Fibroblast of the aortic adventitia (primary cell): ENCODE measurements at regions not wholly inside any gene's neighbourhood (a gene's known extent, or its start where the extent isn't known, plus 50 kb on each side); places are given as distances from the start of the nearest gene placed in this dataset. TPM values are rescaled to one million over a fixed set of nuclear protein-coding genes. Genes with fewer than 3 reads are reported as not detected.

Experiments
- DNase-seq: peaks from one replicate; pipeline ENCODE4 v3.0.0-alpha.2; 2010; ENCODE audit warnings: low read depth
- H3K4me3 ChIP-seq: 2 replicates; pipeline ENCODE4 v1.5.1; 2011; ENCODE audit warnings: low read depth, mild to moderate bottlenecking, control low read depth, low read length, moderate library complexity
- small RNA-seq: library from RNA; depleted of rRNA; stranded (forward); fragments of <200 nt; gene quantifications from one replicate; pipeline ENCODE3, GENCODE V24; 2012
- TF ChIP-seq, protein P1 (sequence below): IDR thresholded peaks from 2 replicates; pipeline ENCODE4 v1.5.1; 2011; ENCODE audit warnings: mild to moderate bottlenecking, low read length, control low read depth, inconsistent platforms; ENCODE audit not compliant: insufficient read depth

DNA sequence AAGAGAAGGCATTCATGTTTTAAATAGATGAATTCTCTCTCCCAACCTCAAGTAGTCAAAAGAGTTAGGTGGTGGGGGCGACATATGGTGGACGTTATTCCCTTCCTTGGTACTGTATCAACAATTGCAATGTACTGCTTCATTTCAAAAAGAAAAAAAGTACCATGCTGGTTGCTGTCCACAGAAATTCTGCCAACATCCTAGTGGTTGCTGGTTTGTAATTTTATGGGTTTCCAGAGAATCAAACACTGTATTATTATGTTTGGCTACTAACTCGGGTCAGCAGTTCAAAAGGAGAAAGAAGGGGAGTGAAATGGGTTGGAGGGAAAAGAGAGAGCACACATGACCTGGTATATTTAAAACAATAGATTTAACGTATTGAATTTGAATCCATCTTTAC, 61.1 kb upstream of the KCNJ16 start:
- TF ChIP-seq, protein P1, sequence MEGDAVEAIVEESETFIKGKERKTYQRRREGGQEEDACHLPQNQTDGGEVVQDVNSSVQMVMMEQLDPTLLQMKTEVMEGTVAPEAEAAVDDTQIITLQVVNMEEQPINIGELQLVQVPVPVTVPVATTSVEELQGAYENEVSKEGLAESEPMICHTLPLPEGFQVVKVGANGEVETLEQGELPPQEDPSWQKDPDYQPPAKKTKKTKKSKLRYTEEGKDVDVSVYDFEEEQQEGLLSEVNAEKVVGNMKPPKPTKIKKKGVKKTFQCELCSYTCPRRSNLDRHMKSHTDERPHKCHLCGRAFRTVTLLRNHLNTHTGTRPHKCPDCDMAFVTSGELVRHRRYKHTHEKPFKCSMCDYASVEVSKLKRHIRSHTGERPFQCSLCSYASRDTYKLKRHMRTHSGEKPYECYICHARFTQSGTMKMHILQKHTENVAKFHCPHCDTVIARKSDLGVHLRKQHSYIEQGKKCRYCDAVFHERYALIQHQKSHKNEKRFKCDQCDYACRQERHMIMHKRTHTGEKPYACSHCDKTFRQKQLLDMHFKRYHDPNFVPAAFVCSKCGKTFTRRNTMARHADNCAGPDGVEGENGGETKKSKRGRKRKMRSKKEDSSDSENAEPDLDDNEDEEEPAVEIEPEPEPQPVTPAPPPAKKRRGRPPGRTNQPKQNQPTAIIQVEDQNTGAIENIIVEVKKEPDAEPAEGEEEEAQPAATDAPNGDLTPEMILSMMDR: no peak
- DNase-seq: peak; percentile 13
- no peak overlapping the region for H3K4me3 ChIP-seq

DNA sequence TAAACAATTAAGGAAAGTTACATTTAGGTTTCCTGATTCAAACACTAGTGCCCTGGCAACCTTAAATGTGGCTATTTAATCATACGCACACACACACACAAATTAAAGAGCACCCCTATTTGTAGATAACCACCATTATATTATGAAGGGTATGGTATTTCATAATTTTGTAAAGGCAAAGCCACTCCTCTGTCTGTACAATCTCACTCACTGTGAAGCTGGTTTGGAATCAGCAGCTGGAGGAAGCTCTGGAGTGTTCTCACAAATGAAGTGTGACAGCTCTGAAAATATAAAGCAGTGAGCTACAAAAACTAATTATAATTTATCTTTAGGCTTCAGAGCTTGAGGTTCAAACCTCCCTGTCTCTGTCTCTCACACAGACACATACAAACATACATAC, 57.9 kb upstream of the KCNJ16 start:
- DNase-seq: no peak
- TF ChIP-seq, protein P1: no peak
- H3K4me3 ChIP-seq: no peak overlapping the region

DNA sequence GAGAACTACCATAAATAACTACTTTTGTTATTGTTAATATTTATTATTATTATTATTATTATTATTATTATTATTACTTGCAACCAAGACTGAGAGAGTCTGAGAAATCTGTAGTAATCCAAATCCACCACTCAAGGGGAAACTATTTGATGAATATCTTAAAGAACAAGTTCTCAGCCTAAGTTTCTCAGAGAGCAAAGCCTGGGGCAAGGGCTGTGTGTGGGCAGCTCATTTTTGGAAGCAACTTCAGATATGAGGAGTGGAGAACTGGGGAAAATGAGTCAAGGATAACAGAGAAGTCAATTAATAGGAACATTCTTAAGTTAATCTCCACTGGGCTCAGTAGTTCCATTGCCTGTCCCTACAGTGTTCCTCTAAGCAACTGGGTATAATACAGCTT, 57.1 kb upstream of the KCNJ16 start:
- H3K4me3 ChIP-seq: no peak overlapping the region
- no peak for DNase-seq
- TF ChIP-seq, protein P1: no peak

DNA sequence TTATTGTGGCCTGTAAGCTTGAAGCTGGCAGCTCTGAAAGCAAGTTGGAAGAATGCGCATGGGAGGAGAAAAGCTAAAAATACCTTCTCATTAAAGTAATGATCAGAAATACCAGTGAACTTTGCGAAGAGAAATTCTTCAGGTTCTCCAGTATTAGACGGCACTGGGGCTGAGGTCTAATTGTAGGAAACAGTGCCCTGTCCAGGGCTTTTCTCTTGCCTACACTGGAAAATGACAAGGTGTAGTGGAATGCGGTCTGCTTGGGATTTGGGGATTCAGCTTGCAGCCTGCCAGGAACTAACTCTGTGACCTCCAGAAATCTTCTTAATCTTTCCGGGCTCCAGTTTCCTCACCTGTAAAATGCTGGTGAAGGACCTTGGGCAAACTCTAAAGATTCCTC, 53.3 kb upstream of the KCNJ16 start:
- peak; percentile 17 for DNase-seq
- TF ChIP-seq, protein P1: no peak
- H3K4me3 ChIP-seq: no peak overlapping the region

DNA sequence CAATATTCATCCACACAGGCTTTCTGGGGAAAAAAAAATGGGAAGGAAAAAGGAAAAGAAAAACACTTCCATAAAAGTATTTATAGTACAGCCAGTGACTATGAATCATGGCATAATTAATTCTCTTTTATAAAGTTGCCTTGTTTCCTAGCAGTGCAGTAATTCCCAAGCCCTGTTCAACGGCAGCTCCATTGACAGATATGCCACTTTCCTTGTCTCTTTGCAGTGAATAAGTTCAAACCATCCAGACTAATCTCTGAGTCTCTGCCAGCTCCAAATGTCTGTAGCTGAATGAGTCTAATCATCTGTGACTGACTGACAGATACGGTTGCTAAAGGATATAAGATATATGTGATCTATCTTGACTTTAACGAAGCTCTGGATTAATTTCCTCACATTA, 52.9 kb upstream of the KCNJ16 start:
- DNase-seq: peak; percentile 11
- TF ChIP-seq, protein P1: no peak

DNA sequence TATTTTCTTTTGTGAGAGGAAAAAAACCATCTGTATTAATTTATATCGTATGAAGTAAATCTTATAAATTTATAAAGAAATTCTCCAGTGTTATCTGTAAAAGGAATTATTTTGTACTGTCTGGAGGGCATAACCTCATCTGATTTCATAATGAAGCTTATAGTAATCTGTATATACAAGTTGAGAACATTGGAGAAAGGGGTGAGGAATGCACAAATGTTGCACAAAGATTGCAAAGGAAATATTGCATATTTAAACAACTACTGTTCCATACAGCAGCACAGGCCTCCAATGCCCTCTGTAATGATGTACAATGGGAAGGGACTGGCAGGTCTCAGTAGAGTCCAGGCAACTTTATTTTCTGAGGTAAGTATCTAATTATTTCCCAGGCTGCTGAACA, 50.8 kb upstream of the KCNJ16 start:
- TF ChIP-seq, protein P1: no peak
- no peak for DNase-seq
- no peak overlapping the region for H3K4me3 ChIP-seq

More for the DNA sequence above, 52.9 kb upstream of the KCNJ16 start:
- H3K4me3 ChIP-seq: no peak overlapping the region

Small RNAs in the stretch of these regions (small RNA-seq; reads per million reads assigned to genes)
- gene AC002545.1: not detected
- gene RF00019: not detected
